Neural progenitor cell (in vitro differentiated cells): ENCODE measurements at regions not wholly inside any gene's neighbourhood (a gene's known extent, or its start where the extent isn't known, plus 50 kb on each side); places are given as distances from the start of the nearest gene placed in this dataset.

Experiments
- DNase-seq: peaks from one replicate; pipeline ENCODE4 v3.0.0-alpha.2; 2016; ENCODE audit warnings: low spot score
- H2AFZ ChIP-seq: fragments of 200-600 bp; sonication (generic); replicated peaks from 2 replicates; pipeline ENCODE4 v1.6.1; 2016; ENCODE audit warnings: antibody characterized with exemption
- H3F3A ChIP-seq: fragments of 200-600 bp; sonication (generic); 2 replicates; pipeline ENCODE4 v1.6.1; 2016; ENCODE audit warnings: antibody characterized with exemption, low read depth
- H3K27ac ChIP-seq: fragments of 200-600 bp; sonication (generic); 2 replicates; pipeline ENCODE4 v1.5.1; 2016; ENCODE audit warnings: mild to moderate bottlenecking
- H3K27me3 ChIP-seq: fragments of 200-600 bp; sonication (generic); 2 replicates; pipeline ENCODE4 v1.6.1; 2016; ENCODE audit warnings: mild to moderate bottlenecking, moderate library complexity
- H3K36me3 ChIP-seq: fragments of 200-600 bp; sonication (generic); 2 replicates; pipeline ENCODE4 v1.5.1; 2016
- H3K4me1 ChIP-seq: fragments of 200-600 bp; sonication (generic); 2 replicates; pipeline ENCODE4 v1.6.1; 2016; ENCODE audit warnings: mixed run types
- H3K4me2 ChIP-seq: fragments of 200-600 bp; sonication (generic); 2 replicates; pipeline ENCODE4 v1.6.1; 2016
- H3K4me3 ChIP-seq: fragments of 200-600 bp; sonication (generic); 2 replicates; pipeline ENCODE4 v1.5.1; 2016
- H3K79me2 ChIP-seq: fragments of 200-600 bp; sonication (generic); 2 replicates; pipeline ENCODE4 v1.6.1; 2016; ENCODE audit warnings: low read depth
- H3K9ac ChIP-seq: fragments of 200-600 bp; sonication (generic); 2 replicates; pipeline ENCODE4 v1.6.1; 2016
- H3K9me3 ChIP-seq: fragments of 200-600 bp; sonication (generic); 2 replicates; pipeline ENCODE4 v1.5.1; 2016; ENCODE audit warnings: low read depth
- H4K20me1 ChIP-seq: fragments of 200-600 bp; sonication (generic); 2 replicates; pipeline ENCODE4 v1.6.1; 2016; ENCODE audit warnings: low read depth
- H3K27ac Mint-ChIP-seq: 3 replicates; pipeline ENCODE4 v1.8.0; 2021; ENCODE audit warnings: mixed read lengths
- H3K27me3 Mint-ChIP-seq: 2 replicates; pipeline ENCODE4 v1.8.0; 2022; ENCODE audit warnings: low read depth, mild to moderate bottlenecking, inconsistent platforms, moderate library complexity, mixed read lengths; ENCODE audit not compliant: insufficient read depth
- H3K36me3 Mint-ChIP-seq: 3 replicates; pipeline ENCODE4 v1.8.0; 2021; ENCODE audit warnings: mixed read lengths
- H3K4me1 Mint-ChIP-seq: 3 replicates; pipeline ENCODE4 v1.8.0; 2021; ENCODE audit warnings: mixed read lengths
- H3K4me3 Mint-ChIP-seq: 3 replicates; pipeline ENCODE4 v1.8.0; 2021; ENCODE audit warnings: mild to moderate bottlenecking, moderate library complexity, mixed read lengths
- H3K9me3 Mint-ChIP-seq: 3 replicates; pipeline ENCODE4 v1.8.0; 2020; ENCODE audit warnings: mixed read lengths
- EZH2 ChIP-seq: fragments of 200-600 bp; sonication (generic); IDR thresholded peaks from 2 replicates; pipeline ENCODE4 v1.6.1; 2017; ENCODE audit warnings: antibody characterized with exemption, mild to moderate bottlenecking, moderate library complexity
- EZH2phosphoT487 ChIP-seq: fragments of 200-600 bp; sonication (generic); IDR thresholded peaks from 2 replicates; pipeline ENCODE4 v1.6.1; 2017; ENCODE audit warnings: antibody characterized with exemption
- TF ChIP-seq, protein P1 (sequence below): fragments of 200-600 bp; sonication (generic); IDR thresholded peaks from 2 replicates; pipeline ENCODE4 v1.5.1; 2017; ENCODE audit warnings: antibody characterized with exemption, mild to moderate bottlenecking

DNA sequence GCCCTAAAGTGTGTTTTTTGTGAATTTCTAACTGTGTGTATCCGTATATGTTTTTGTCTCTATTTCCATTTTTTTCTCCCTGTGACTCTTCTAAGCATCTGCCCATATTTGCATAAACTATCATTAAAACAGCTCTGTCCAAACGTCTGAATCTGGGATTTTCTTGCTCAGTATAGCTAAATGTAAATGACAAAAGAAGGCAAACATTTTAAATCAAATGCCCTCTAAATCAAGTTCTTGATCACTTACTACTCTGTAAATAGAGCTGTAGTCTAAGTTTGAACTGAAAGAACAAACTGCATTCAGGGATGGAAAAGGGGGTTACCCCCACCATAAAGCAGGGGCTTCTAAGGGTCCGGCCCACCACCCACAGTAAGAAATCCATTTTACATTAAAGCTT lies 432.0 kb upstream of the FAM241A start:
- H3F3A ChIP-seq: no peaks in the 10 kb centered on the region
- no peaks in the 10 kb centered on the region for H4K20me1 ChIP-seq
- Mint-ChIP-seq H3K9me3 (no peaks in the 10 kb centered on the region), H3K27me3 (no peaks in the 10 kb centered on the region), H3K36me3 (no peaks in the 10 kb centered on the region), H3K4me1 (peaks cover 9% of the 10 kb centered on the region), H3K4me3 (no peak overlapping the region), H3K27ac (no peak overlapping the region)
- no peaks in the 10 kb centered on the region for H3K79me2 ChIP-seq
- no peak overlapping the region for H3K27ac ChIP-seq
- no peak for TF ChIP-seq EZH2
- TF ChIP-seq EZH2phosphoT487: no peak
- TF ChIP-seq, protein P1, sequence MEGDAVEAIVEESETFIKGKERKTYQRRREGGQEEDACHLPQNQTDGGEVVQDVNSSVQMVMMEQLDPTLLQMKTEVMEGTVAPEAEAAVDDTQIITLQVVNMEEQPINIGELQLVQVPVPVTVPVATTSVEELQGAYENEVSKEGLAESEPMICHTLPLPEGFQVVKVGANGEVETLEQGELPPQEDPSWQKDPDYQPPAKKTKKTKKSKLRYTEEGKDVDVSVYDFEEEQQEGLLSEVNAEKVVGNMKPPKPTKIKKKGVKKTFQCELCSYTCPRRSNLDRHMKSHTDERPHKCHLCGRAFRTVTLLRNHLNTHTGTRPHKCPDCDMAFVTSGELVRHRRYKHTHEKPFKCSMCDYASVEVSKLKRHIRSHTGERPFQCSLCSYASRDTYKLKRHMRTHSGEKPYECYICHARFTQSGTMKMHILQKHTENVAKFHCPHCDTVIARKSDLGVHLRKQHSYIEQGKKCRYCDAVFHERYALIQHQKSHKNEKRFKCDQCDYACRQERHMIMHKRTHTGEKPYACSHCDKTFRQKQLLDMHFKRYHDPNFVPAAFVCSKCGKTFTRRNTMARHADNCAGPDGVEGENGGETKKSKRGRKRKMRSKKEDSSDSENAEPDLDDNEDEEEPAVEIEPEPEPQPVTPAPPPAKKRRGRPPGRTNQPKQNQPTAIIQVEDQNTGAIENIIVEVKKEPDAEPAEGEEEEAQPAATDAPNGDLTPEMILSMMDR: no peak
- no peaks in the 10 kb centered on the region for H3K27me3 ChIP-seq
- H3K4me1 ChIP-seq: no peaks in the 10 kb centered on the region
- no peak overlapping the region for H3K4me3 ChIP-seq
- H3K4me2 ChIP-seq: no peak overlapping the region
- no peaks in the 10 kb centered on the region for H3K36me3 ChIP-seq
- H3K9me3 ChIP-seq: no peaks in the 10 kb centered on the region
- H3K9ac ChIP-seq: no peak overlapping the region
- no peak for DNase-seq
- H2AFZ ChIP-seq: no peak overlapping the region

DNA sequence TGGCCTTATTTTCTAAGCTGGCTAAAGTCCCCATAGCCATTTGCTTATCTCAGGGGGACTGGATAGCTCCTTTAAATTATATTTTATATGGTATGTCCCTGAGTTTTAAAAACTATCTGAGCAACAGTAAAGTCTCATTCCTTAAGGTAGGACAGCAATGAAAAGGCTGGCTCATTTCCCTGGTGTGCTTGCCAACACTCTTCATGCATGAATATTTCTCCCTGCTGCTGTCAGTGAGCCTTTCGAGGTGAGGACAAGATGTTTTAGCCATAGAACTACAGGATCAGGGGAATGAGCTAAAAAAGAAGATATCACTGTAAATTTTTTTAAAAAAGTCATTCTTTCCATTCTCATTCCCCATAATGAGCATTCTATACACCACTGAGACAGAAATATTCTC lies 427.3 kb upstream of the FAM241A start:
- Histone ChIP-seq H3K4me3 (no peak overlapping the region), H3K27ac (no peak overlapping the region), H4K20me1 (no peaks in the 10 kb centered on the region), H3K4me2 (no peak overlapping the region), H3K9ac (no peak overlapping the region), H3F3A (no peaks in the 10 kb centered on the region), H3K9me3 (no peaks in the 10 kb centered on the region), H3K27me3 (no peaks in the 10 kb centered on the region), H2AFZ (no peak overlapping the region), H3K4me1 (peaks cover 10% of the 10 kb centered on the region), H3K36me3 (no peaks in the 10 kb centered on the region), H3K79me2 (no peaks in the 10 kb centered on the region)
- no peak overlapping the region for H3K4me3 Mint-ChIP-seq
- no peaks in the 10 kb centered on the region for H3K27me3 Mint-ChIP-seq
- TF ChIP-seq EZH2: no peak
- DNase-seq: no peak
- H3K27ac Mint-ChIP-seq: no peak overlapping the region
- H3K4me1 Mint-ChIP-seq: peaks cover 16% of the 10 kb centered on the region
- H3K9me3 Mint-ChIP-seq: no peaks in the 10 kb centered on the region
- H3K36me3 Mint-ChIP-seq: no peaks in the 10 kb centered on the region

GRCh38 chr4:111718763-111719559 lies 426.3 kb upstream of the FAM241A start:
- peak; percentile 26 for DNase-seq
- Histone ChIP-seq H3K4me3 (no peak overlapping the region), H3K36me3 (no peaks in the 10 kb centered on the region), H3F3A (no peaks in the 10 kb centered on the region), H3K4me2 (no peak overlapping the region), H2AFZ (peak overlapping the region; percentile 98), H3K4me1 (peaks cover 10% of the 10 kb centered on the region), H3K27ac (no peak overlapping the region), H3K79me2 (no peaks in the 10 kb centered on the region), H3K9ac (no peak overlapping the region), H3K9me3 (no peaks in the 10 kb centered on the region), H3K27me3 (no peaks in the 10 kb centered on the region), H4K20me1 (no peaks in the 10 kb centered on the region)
- Mint-ChIP-seq H3K36me3 (no peaks in the 10 kb centered on the region), H3K9me3 (no peaks in the 10 kb centered on the region), H3K4me3 (no peak overlapping the region), H3K27me3 (no peaks in the 10 kb centered on the region), H3K27ac (no peak overlapping the region), H3K4me1 (peaks cover 16% of the 10 kb centered on the region)
- TF ChIP-seq EZH2: no peak
- no peak for TF ChIP-seq EZH2phosphoT487
- TF ChIP-seq, protein P1: no peak

- Mint-ChIP-seq H3K27ac (no peak overlapping the region), H3K36me3 (no peaks in the 10 kb centered on the region), H3K4me1 (peaks cover 16% of the 10 kb centered on the region), H3K4me3 (no peak overlapping the region), H3K27me3 (no peaks in the 10 kb centered on the region), H3K9me3 (no peaks in the 10 kb centered on the region)
- Histone ChIP-seq H3K79me2 (no peaks in the 10 kb centered on the region), H3K27me3 (no peaks in the 10 kb centered on the region), H3K36me3 (no peaks in the 10 kb centered on the region), H3K4me3 (no peak overlapping the region), H3F3A (no peaks in the 10 kb centered on the region), H3K9me3 (no peaks in the 10 kb centered on the region), H3K4me1 (peaks cover 10% of the 10 kb centered on the region), H3K4me2 (no peak overlapping the region), H4K20me1 (no peaks in the 10 kb centered on the region), H3K27ac (no peak overlapping the region), H3K9ac (no peak overlapping the region), H2AFZ (no peak overlapping the region)
- DNase-seq: no peak
- TF ChIP-seq, protein P1: no peak
- TF ChIP-seq EZH2 (no peak), EZH2phosphoT487 (no peak)
Measured at GRCh38 chr4:111720866-111721265, 424.4 kb upstream of the FAM241A start.
